ENCODE measurements at regions not wholly inside any gene's neighbourhood (a gene's known extent, or its start where the extent isn't known, plus 50 kb on each side); places are given as distances from the start of the nearest gene placed in this dataset.

- H2AFZ ChIP-seq (replicated peaks; ENCODE audit: low read length, poor library complexity) = no peak overlapping the region
- POLR2A ChIA-PET (ENCODE audit: unreplicated experiment) = no interaction called here
- DNase-seq (no peak), ATAC-seq (ENCODE audit: low read depth) (no peak)
- no CpG with 5 or more reads among the region's 2 CpGs for WGBS, 2 experiments (ENCODE audit: extremely low coverage in 2 of 2, insufficient read length in 1 of 2)
- H3K79me1 ChIP-seq (ENCODE audit: low read depth in 1 of 2, low read length in 2 of 2) = no peaks in the 10 kb centered on the region
- H2AK5ac ChIP-seq (ENCODE audit: low read depth, low read length) = no peak overlapping the region
- H2BK20ac ChIP-seq (ENCODE audit: low read depth, low read length) = no peak overlapping the region
- no peaks in the 10 kb centered on the region for H3K9me1 ChIP-seq (ENCODE audit: insufficient read depth, low read length)
- no peak overlapping the region for H3K27ac ChIP-seq (ENCODE audit: insufficient read depth, low read length)
- H3K9me3 ChIP-seq (ENCODE audit: control insufficient read depth, insufficient read depth, low read length) = no peaks in the 10 kb centered on the region; the same call in 1 of the 2 replicates
- H4K8ac ChIP-seq (ENCODE audit: low read depth in 2 of 2, low read length in 2 of 2) = no peak overlapping the region
- H4K20me1 ChIP-seq (ENCODE audit: insufficient read depth, low read length) = no peaks in the 10 kb centered on the region
- no peak overlapping the region for H3K23ac ChIP-seq (ENCODE audit: low read depth, low read length)
- in situ Hi-C loops (cut with MboI; ENCODE audit: low sequenced_read_pairs) = no loop called here
- no peak overlapping the region for H2BK15ac ChIP-seq (ENCODE audit: low read depth, low read length)
- H3K9ac ChIP-seq (ENCODE audit: low read depth, low read length) = no peak overlapping the region
- H3K56ac ChIP-seq (ENCODE audit: extremely low read depth, insufficient read depth, low read length) = no peak overlapping the region
- no TSS peak for BruUV-seq (replicated peaks)
- dilution Hi-C loops (cut with HindIII; ENCODE audit: low sequenced_read_pairs, unreplicated experiment) = no loop called here
- no peak overlapping the region for H3K4me2 ChIP-seq (ENCODE audit: low read depth, low read length)
- no peak overlapping the region for H4K5ac ChIP-seq (ENCODE audit: low read depth, low read length)
- intact Hi-C loops (cut with micrococcal nuclease) = no loop called here
- H3K14ac ChIP-seq (replicated peaks; ENCODE audit: low read depth, low read length) = no peak overlapping the region
- no peak overlapping the region for H3K4ac ChIP-seq (ENCODE audit: low read depth, low read length)
- no peak overlapping the region for H2BK120ac ChIP-seq (ENCODE audit: low read depth, low read length)
- no peak overlapping the region for H3K18ac ChIP-seq (ENCODE audit: low read depth, low read length)
- CTCF ChIA-PET = no interaction called here
- H3K36me3 ChIP-seq (ENCODE audit: control insufficient read depth, insufficient read depth, low read length) = no peaks in the 10 kb centered on the region
- H4K91ac ChIP-seq (ENCODE audit: insufficient read depth, low read depth, low read length) = no peak overlapping the region
- H3K27me3 ChIP-seq (ENCODE audit: control insufficient read depth, insufficient read depth, low read length) = no peaks in the 10 kb centered on the region
- no peaks in the 10 kb centered on the region for H3K4me1 ChIP-seq (ENCODE audit: control insufficient read depth, insufficient read depth, low read length)
- TF ChIP-seq MAFK (IDR thresholded peaks at IDR 0.05; ENCODE audit: low read depth, low read length) (peak; percentile 72), MAZ (IDR thresholded peaks at IDR 0.05; ENCODE audit: borderline replicate concordance, low read depth, low read length) (no peak), RCOR1 (IDR thresholded peaks at IDR 0.05; ENCODE audit: insufficient replicate concordance, low read length) (no peak)
- no peak overlapping the region for H2AK9ac ChIP-seq (replicated peaks; ENCODE audit: low read depth, low read length, poor library complexity)
- H3K4me3 ChIP-seq (ENCODE audit: insufficient read depth, low read depth, low read length) = no peak overlapping the region
- no peak overlapping the region for H2BK5ac ChIP-seq (ENCODE audit: low read depth, low read length, poor library complexity, severe bottlenecking)
Observed at GRCh38 chr9:75448955-75449354, 360.6 kb downstream of the OSTF1 start.
